HCT116 (cell line): ENCODE measurements at regions not wholly inside any gene's neighbourhood (a gene's known extent, or its start where the extent isn't known, plus 50 kb on each side); places are given as distances from the start of the nearest gene placed in this dataset.

Experiments
- ATAC-seq: fragments of 200-7000 bp; cut with Tn5 transposase; 2 replicates; pipeline ENCODE4 v1.9.1; 2020; ENCODE audit warnings: mild to moderate bottlenecking, moderate library complexity
- BruUV-seq: library from RNA; stranded (reverse); fragments of 400-500 nt; replicated peaks from 2 replicates; lab custom pipeline; 2021; lab: Mats Ljungman, UMichigan
- CTCF ChIA-PET: fragments of 300-600 bp; sonication (Branson Sonifier 250); formaldehyde crosslinking; loops from one replicate; lab custom pipeline; 2021; ENCODE audit warnings: antibody characterized with exemption; lab: Charles Lee
- POLR2A ChIA-PET: fragments of 300-600, 350-600 bp; sonication (Branson Sonifier 250); formaldehyde crosslinking; loops from one replicate; lab custom pipeline; 2021; ENCODE audit warnings: antibody characterized with exemption; lab: Charles Lee
- RAD21 ChIA-PET, 2 experiments: fragments of 300-600 bp; sonication (Branson Sonifier 250); formaldehyde crosslinking; loops; one replicate each; lab custom pipeline; 2023; ENCODE audit warnings: low total read pairs in 2 of 2; ENCODE audit not compliant: uncharacterized antibody in 2 of 2, unreplicated experiment in 2 of 2, low non-redundant PET in 1 of 2; lab: Charles Lee
- DNase-seq: peaks from one replicate; pipeline ENCODE4 v3.0.0-alpha.2; 2010; ENCODE audit warnings: low read depth, low spot score
- H2AFZ ChIP-seq: fragments of 200-600 bp; shearing (Covaris generic), sonication (generic); 2 replicates; pipeline ENCODE4 v1.6.1; 2017; ENCODE audit warnings: low read depth, mixed run types, mixed read lengths, antibody characterized with exemption, low read length; ENCODE audit not compliant: poor library complexity, severe bottlenecking
- H3K27ac ChIP-seq: 2 replicates; pipeline ENCODE4 v1.5.1; 2012; ENCODE audit warnings: low read depth, low read length
- H3K27me3 ChIP-seq: fragments of 200-600 bp; sonication (generic); 2 replicates; pipeline ENCODE4 v1.6.1; 2016; ENCODE audit warnings: mixed run types, low read length, mixed read lengths; ENCODE audit not compliant: insufficient read depth
- H3K36me3 ChIP-seq, 2 experiments: fragments of 200-500 bp in 1 of 2; fragments of 200-600 bp in 1 of 2; sonication (Bioruptor generic) in 1 of 2; sonication (generic) in 1 of 2; 2 replicates each; pipeline versions ENCODE4 v1.5.1 to v1.6.1; 2014 to 2016; ENCODE audit warnings: low read length in 2 of 2, inconsistent platforms in 1 of 2, mixed read lengths in 1 of 2, mixed run types in 1 of 2; ENCODE audit not compliant: insufficient read depth in 2 of 2, control insufficient read depth in 1 of 2
- H3K4me1 ChIP-seq, 2 experiments: fragments of 200-600 bp in 1 of 2; sonication (generic) in 1 of 2; 2 replicates each; pipeline versions ENCODE4 v1.5.1 to v1.6.1; 2012 to 2017; ENCODE audit warnings: low read length in 2 of 2, inconsistent platforms in 1 of 2, mild to moderate bottlenecking in 1 of 2, mixed read lengths in 1 of 2, mixed run types in 1 of 2, moderate library complexity in 1 of 2; ENCODE audit not compliant: insufficient read depth in 2 of 2, control insufficient read depth in 1 of 2
- H3K4me2 ChIP-seq: fragments of 200-600 bp; sonication (generic); 2 replicates; pipeline ENCODE4 v1.6.1; 2017; ENCODE audit warnings: mixed run types, low read length, mixed read lengths
- H3K4me3 ChIP-seq, 2 experiments: fragments of 200-600 bp in 1 of 2; sonication (generic) in 1 of 2; replicated peaks in 1 of 2; 2 replicates each; pipeline ENCODE4 v1.5.1; 2011 to 2016; ENCODE audit warnings: low read length in 2 of 2, control low read depth in 1 of 2, low read depth in 1 of 2, mild to moderate bottlenecking in 1 of 2, mixed read lengths in 1 of 2, mixed run types in 1 of 2
- H3K79me2 ChIP-seq: fragments of 200-600 bp; sonication (generic); 2 replicates; pipeline ENCODE4 v1.6.1; 2017; ENCODE audit warnings: mild to moderate bottlenecking, mixed run types, low read length, moderate library complexity, mixed read lengths; ENCODE audit not compliant: insufficient read depth
- H3K9ac ChIP-seq: fragments of 200-600 bp; sonication (generic); 2 replicates; pipeline ENCODE4 v1.6.1; 2016; ENCODE audit warnings: low read length, mixed read lengths
- H3K9me2 ChIP-seq: fragments of 200-600 bp; sonication (generic), shearing (Covaris generic); 2 replicates; pipeline ENCODE4 v1.6.1; 2017; ENCODE audit warnings: mixed run types, mild to moderate bottlenecking, moderate library complexity; ENCODE audit not compliant: insufficient read depth
- H3K9me3 ChIP-seq, 2 experiments: fragments of 200-500 bp in 1 of 2; fragments of 200-600 bp in 1 of 2; sonication (Bioruptor generic) in 1 of 2; sonication (generic) in 1 of 2; 2 replicates each; pipeline ENCODE4 v1.6.1; 2014 to 2017; ENCODE audit warnings: low read length in 2 of 2, mixed read lengths in 2 of 2, inconsistent platforms in 1 of 2, low read depth in 1 of 2, mild to moderate bottlenecking in 1 of 2, mixed run types in 1 of 2, moderate library complexity in 1 of 2; ENCODE audit not compliant: control insufficient read depth in 1 of 2, insufficient read depth in 1 of 2
- H4K20me1 ChIP-seq: fragments of 200-600 bp; sonication (generic), shearing (Covaris generic); 2 replicates; pipeline ENCODE4 v1.6.1; 2017; ENCODE audit warnings: mixed run types, mild to moderate bottlenecking, moderate library complexity; ENCODE audit not compliant: insufficient read depth
- ATF3 ChIP-seq: IDR thresholded peaks from 2 replicates; pipeline ENCODE4 v1.6.1; 2012
- CTCF ChIP-seq, 3 experiments: fragments of 200-600 bp in 1 of 3; sonication (generic) in 1 of 3; IDR thresholded peaks in 2 of 3; conservative IDR thresholded peaks in 1 of 3; 2 replicates each; pipeline ENCODE4 v1.5.1; 2012 to 2017; ENCODE audit warnings: low read depth in 2 of 3, low read length in 2 of 3, antibody characterized with exemption in 1 of 3, borderline replicate concordance in 1 of 3, control low read depth in 1 of 3, mild to moderate bottlenecking in 1 of 3, mixed read lengths in 1 of 3, mixed run types in 1 of 3, moderate library complexity in 1 of 3; ENCODE audit not compliant: insufficient read depth in 1 of 3
- EGR1 ChIP-seq: IDR thresholded peaks from 2 replicates; pipeline ENCODE4 v1.6.1; 2012; ENCODE audit warnings: low read depth
- EZH2phosphoT487 ChIP-seq: fragments of 200-600 bp; IDR thresholded peaks from 2 replicates; pipeline ENCODE4 v1.6.1; 2018; ENCODE audit warnings: antibody characterized with exemption, borderline replicate concordance
- JUND ChIP-seq: IDR thresholded peaks from 2 replicates; pipeline ENCODE4 v1.6.1; 2012
- MAX ChIP-seq: IDR thresholded peaks from 2 replicates; pipeline ENCODE4 v1.6.1; 2012
- POLR2A ChIP-seq: IDR thresholded peaks from 2 replicates; pipeline ENCODE4 v1.7.0; 2011; ENCODE audit warnings: borderline replicate concordance; ENCODE audit not compliant: insufficient read depth, insufficient read length; ENCODE audit errors: extremely low read depth
- POLR2AphosphoS5 ChIP-seq: IDR thresholded peaks from 2 replicates; pipeline ENCODE4 v1.6.1; 2011; ENCODE audit warnings: mild to moderate bottlenecking, low read depth, low read length, moderate library complexity
- TCF7L2 ChIP-seq: IDR thresholded peaks from 2 replicates; pipeline ENCODE4 v1.7.0; 2011; ENCODE audit warnings: borderline replicate concordance, inconsistent platforms; ENCODE audit not compliant: insufficient read depth, insufficient read length; ENCODE audit errors: extremely low read depth
- ZFX ChIP-seq: fragments of 450-650 bp; IDR thresholded peaks from 2 replicates; pipeline ENCODE4 v1.6.1; 2017
- intact Hi-C: fragments of 100-400 bp; cut with micrococcal nuclease; formaldehyde crosslinking; loops from 2 replicates; pipeline ENCODE4 v1.10.0; 2022

- Histone ChIP-seq H3K4me2 (peak overlapping the region; percentile 62), H3K79me2 (no peaks in the 10 kb centered on the region), H3K4me3 (no peak overlapping the region), H2AFZ (no peak overlapping the region), H3K36me3 (no peaks in the 10 kb centered on the region), H3K27me3 (no peaks in the 10 kb centered on the region), H3K9ac (no peak overlapping the region), H3K9me3 (no peaks in the 10 kb centered on the region), H3K9me2 (no peaks in the 10 kb centered on the region), H3K4me1 (peaks cover 16 to 43% of the 10 kb centered on the region in 2 experiments), H4K20me1 (no peaks in the 10 kb centered on the region), H3K27ac (no peak overlapping the region)
- CTCF ChIA-PET: no interaction called here
- TF ChIP-seq POLR2AphosphoS5 (no peak), ZFX (no peak), MAX (0 out of 2 replicates have a peak, but pooled peaks have one; percentile 55), CTCF (IDR thresholded peaks at IDR 0.05 in 2 of 3, conservative IDR thresholded peaks at IDR 0.05 in 1 of 3; ENCODE audit: borderline replicate concordance in 1 of 3, insufficient read depth in 1 of 3, low read depth in 2 of 3, low read length in 2 of 3) (no peak), POLR2A (no peak), ATF3 (no peak)
- ATAC-seq: no peak
- no TSS peak for BruUV-seq
- intact Hi-C loops: no loop called here
- DNase-seq: no peak
- RAD21 ChIA-PET: no interaction called here
- POLR2A ChIA-PET: no interaction called here
These were observed 198.8 kb downstream of the AUH start for GRCh38 chr9:91162784-91163443.

- Histone ChIP-seq H3K9me2 (no peaks in the 10 kb centered on the region), H2AFZ (no peak overlapping the region), H3K9ac (no peak overlapping the region), H3K27me3 (no peaks in the 10 kb centered on the region), H4K20me1 (no peaks in the 10 kb centered on the region), H3K27ac (no peak overlapping the region), H3K4me3 (no peak overlapping the region), H3K79me2 (no peaks in the 10 kb centered on the region), H3K36me3 (no peaks in the 10 kb centered on the region), H3K4me2 (no peak overlapping the region; the same call in 1 of the 2 replicates), H3K9me3 (no peaks in the 10 kb centered on the region), H3K4me1 (peaks cover 16 to 43% of the 10 kb centered on the region in 2 experiments)
- no peak for ATAC-seq
- CTCF ChIA-PET: no interaction called here
- POLR2A ChIA-PET: no interaction called here
- no peak for DNase-seq
- RAD21 ChIA-PET: no interaction called here
- no TSS peak for BruUV-seq
- intact Hi-C loops: no loop called here
- TF ChIP-seq JUND (no peak), POLR2A (no peak), CTCF (IDR thresholded peaks at IDR 0.05 in 2 of 3, conservative IDR thresholded peaks at IDR 0.05 in 1 of 3; ENCODE audit: borderline replicate concordance in 1 of 3, insufficient read depth in 1 of 3, low read depth in 2 of 3, low read length in 2 of 3) (no peak), EGR1 (no peak), ATF3 (no peak), EZH2phosphoT487 (no peak), ZFX (no peak), TCF7L2 (no peak)
These were observed 198.3 kb downstream of the AUH start for GRCh38 chr9:91163444-91163772.
